ENCODE measurements at regions not wholly inside any gene's neighbourhood (a gene's known extent, or its start where the extent isn't known, plus 50 kb on each side); places are given as distances from the start of the nearest gene placed in this dataset.

DNA sequence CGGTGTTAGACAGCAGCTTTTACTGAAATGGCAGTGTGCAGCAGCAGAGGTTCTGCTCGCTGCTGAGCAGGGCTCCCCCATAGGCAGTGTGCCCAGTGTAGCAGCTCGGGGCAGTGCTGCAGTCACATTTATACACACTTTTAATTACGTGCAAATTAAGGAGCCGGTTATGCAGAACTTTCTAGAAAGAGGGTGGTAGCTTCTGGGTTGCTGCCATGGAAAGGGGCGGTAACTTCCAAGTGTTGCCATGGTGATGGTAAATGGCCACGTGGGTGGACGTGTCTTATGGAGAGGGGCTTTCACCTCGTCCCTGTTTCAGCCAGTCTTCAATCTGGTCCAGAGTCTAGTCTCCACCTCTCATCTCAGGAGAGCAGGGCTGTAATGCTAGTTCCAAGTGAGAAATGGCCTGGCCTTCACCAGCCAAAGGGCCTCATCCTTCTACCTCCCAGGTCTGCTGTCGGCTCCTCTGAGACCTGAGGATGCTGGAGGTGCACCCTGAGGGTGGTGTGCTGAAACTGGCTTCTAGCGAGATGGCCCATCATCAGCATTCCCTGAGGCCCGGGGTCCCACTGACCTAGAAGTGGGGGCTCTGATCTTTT lies 180.5 kb upstream of the PMEPA1 start:
- no peak for DNase-seq

GRCh38 chr20:57888591-57888990 lies 178.8 kb upstream of the PMEPA1 start:
- no peak for DNase-seq

- DNase-seq: no peak
Measured at GRCh38 chr20:57884956-57885355, 175.1 kb upstream of the PMEPA1 start.

GRCh38 chr20:57883761-57884160 lies 173.9 kb upstream of the PMEPA1 start:
- DNase-seq: no peak

DNA sequence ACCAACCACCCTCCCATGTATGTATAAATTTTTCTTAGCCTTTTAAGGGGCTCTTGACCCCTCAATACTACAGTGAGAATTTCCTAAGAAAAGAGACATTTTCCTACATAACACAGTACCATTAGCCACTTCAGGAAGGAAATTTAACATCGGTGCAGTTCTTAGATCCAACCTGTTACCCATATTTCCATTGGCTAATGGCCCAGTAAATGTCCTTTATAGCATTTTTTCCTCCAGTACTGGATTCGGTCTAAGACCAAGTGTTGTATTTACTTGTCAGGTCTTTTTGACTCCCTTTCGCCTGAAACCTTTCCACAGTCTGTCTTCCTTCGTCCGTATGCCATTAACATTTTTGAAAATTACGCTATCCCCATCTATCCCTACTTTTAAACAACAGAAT lies 173.4 kb upstream of the PMEPA1 start:
- DNase-seq: no peak

DNA sequence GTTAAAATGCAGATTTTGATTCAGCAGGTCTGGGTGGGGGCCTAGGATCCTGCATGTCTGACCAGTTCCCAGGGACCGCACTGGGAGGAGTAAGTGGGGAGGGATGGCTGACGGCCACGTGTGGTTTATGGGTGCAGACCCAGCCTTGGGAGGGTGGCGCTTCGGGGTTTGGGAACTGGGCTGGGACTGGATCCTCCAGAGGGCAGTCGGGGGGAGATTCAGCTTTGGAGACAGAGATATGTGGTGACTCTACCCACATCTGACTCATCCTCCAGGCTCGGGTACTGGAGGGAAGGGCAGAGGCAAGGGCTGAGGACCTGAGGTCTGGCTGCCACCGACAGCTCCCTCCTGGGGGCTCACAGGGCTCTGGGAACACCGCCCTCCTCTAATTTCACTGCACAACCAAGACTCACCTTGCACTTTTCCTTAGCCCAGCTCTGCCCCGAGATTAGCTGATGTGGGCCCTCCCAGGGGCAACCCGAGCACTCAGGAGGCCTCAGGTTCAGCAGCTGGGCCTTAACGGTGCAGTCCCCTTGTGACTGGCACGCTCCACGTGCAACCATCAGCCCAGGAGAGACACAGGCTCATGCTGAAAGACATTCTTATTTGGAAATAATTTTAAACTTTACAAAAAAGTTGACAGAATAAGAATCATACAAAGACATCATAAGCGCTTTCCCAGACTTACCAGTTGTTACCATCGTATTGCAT lies 172.8 kb upstream of the PMEPA1 start:
- no peak for DNase-seq

DNA sequence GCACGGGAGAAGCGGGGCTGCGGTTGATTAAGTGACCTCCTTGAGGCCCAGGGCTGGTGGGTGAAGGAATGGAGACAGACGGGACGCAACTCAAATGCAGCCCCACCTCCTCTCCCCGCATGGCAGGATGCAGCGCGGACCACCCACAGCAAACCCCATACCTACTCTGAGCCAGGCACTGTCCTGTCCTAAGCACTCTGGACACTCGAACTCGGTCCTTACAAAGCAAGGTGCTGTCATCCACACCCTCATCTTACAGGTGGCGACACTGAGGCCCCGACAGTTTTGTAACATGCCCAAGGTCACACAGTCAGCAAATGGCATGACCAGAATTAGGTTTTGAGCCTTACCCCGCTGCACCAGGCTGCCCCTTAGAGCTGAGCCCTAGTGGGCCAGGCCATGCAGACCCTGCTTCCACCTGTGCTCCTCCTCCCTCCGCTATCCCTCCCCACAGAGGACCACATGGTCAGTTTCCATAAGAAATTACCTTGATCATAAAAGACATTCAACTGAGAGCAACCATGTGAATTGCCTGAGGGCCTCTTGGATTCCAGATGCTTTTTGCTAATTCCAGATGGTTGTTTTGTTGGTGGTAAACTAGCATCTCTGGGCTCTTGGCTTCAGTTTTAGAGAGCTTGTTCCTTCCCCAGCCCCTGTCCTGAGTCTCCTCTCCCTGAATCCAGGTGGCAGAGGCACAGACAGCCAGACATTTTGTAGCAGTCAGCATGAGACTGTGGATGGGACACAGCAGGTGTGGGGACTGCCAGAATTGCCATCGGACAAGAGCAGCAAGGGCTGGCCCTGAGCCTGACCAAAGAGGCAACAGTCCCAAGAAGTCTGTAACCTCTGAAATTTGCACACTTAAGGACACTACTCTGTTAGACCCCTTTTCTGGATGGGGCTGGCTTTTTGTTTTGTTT lies 171.9 kb upstream of the PMEPA1 start:
- DNase-seq: no peak

GRCh38 chr20:57880571-57880892 lies 170.7 kb upstream of the PMEPA1 start:
- no peak for DNase-seq

DNA sequence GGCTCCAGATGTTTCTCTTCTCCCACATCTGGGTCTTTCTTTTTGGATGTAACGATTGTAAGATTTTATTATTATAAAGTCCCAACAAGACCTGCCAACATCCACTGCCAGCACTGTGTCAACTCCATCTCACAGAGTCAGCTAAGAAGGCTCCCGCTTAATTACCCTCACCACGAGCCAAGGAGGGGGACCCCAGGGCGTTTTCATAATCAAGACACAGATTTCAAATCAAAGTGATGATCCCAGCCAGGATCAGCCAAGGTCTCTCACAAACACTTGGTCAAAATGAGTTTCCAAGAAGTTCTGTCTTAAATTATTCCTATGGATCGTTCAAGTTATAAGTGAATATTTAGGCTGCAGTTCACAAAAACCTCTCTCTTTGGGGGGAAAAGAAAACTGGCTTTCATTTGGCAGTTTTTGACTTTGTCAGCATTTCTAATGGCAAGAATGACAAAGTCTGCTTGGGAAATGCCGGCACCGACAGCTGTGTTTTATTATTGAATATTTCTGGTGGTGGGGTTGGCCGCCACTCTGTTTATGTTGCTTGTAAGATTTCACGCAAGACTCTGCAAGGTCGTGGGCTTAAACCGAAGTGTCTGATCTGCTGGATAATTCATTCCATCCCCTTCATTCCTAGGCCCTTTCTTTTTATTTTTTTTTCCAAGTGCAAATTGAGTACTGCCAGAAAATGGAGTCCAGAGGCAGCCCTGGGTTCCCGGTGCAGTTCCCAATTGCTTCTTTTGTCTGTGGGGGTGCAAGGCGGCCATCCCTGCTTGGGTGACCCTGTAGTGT lies 170.2 kb upstream of the PMEPA1 start:
- DNase-seq: no peak

DNA sequence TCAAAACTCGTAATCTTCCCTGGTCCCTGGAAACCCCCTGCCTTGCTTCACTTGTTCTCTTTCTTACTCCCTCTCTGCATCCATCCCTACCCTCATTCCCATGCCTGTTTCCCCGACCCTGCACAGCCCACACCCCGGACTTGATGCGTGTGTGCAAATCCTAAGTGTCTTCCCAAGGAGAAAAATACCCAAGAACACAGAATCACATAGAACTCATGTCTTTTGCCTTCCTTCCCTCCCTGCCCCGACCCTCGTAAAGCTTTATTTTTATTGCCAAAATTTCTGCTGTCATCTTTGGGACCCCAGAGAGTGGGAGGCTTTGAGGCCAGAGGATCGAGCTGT lies 169.6 kb upstream of the PMEPA1 start:
- DNase-seq: no peak

GRCh38 chr20:57878786-57879424 lies 169.1 kb upstream of the PMEPA1 start:
- DNase-seq: no peak

- DNase-seq: no peak
Measured at GRCh38 chr20:57877995-57878394, 168.2 kb upstream of the PMEPA1 start.

- DNase-seq: no peak
Measured at GRCh38 chr20:57877131-57877824, 167.5 kb upstream of the PMEPA1 start.

GRCh38 chr20:57876163-57876562 lies 166.3 kb upstream of the PMEPA1 start:
- DNase-seq: no peak

DNA sequence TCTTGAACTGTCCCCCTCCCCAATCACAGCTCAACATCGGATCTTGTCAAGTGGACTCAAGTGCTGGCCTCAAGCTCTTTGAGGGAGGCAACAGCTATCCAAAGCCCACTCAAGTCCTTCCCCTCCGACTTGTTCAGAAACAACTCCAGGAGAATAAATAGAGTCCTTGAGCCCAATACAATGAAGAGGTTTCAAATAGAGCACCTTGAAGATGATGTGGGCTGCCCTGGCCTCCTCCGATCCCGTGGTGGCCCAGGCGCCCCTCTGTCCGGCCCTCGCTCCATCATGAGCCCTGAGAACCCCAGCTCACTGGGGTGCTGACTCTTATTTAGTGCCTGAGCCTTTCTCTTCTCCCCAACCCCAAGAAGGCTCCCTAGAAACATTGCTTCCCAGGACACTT lies 164.3 kb upstream of the PMEPA1 start:
- DNase-seq: no peak

DNA sequence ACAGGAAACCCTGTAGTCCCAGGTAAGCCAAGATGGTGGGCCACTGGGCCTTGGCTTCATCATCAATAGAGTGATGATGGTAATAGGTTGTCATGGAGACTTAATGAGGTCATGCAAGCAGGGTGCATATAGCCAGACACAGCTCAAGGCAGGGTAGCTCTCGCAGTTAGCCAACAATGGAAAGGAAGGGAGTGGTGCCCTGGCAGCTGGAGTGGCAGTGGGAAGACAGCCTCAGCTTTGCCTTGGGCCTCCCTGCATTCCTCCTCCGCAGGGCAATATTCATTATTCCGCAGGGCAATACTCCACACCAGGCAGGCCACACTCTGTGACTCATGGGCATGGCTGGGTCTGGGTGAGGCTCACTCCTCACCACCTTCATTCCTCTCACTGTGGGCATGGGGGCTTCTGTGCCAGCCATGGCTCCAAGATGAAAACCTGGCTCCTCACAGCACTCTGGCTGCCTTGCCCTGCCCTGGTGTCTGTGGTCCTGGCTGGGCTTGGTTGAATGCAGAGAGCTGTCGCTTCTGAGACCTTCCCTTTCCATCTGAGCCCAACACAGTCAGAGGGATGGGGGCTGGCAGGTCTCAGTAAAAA lies 163.1 kb upstream of the PMEPA1 start:
- DNase-seq: no peak

DNA sequence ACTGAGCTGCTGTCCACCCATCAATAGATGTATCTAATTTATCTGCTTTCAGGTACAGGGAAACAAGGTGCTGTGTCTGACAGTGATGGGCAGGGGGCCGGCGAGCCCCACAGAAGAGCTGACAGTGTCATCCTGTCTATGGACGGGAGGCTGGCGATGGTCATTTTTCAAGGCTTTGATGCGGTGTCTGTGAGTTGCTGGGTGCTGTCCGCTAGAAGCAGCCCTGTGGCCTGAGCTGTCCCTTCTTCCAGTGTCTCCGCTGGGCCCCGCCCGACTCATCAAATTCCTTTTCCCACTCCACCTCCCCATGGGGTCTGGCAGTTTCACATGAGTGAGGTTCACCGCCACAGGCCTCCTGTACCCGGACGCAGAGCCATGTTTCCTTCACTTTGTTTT lies 161.4 kb upstream of the PMEPA1 start:
- DNase-seq: no peak

DNA sequence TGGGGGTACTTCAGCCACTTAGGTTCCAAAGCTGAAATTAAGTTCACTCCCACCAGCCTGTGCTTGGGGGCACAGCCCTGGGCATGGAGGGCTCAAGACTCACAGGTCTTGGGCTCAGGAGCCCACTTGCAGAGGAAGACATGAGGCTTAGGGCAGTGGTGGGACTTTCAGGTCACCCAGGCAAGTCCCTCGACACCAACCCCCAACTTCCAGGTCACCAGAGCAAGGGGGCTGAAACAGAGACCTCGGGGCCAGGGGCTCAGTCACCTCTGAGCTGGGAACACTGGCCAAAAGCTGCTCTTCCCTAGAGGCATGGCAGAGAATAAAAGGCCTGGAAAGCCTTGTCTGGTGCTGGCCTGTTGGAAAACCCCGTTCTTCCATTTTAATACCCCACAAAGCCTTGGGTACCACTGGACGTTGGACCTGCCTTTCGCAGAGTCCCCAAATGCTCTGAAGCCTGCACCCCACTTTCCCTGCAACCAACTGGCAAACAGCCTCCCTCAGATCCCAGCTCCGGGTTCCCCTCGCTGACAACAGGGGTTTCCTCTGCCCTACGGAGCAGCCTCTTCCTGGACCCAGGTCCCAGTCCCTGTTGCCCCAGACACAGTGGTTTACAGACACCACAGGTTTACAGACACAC lies 160.9 kb upstream of the PMEPA1 start:
- DNase-seq: no peak

- DNase-seq: no peak
Measured at GRCh38 chr20:57869951-57870315, 160.1 kb upstream of the PMEPA1 start.

DNA sequence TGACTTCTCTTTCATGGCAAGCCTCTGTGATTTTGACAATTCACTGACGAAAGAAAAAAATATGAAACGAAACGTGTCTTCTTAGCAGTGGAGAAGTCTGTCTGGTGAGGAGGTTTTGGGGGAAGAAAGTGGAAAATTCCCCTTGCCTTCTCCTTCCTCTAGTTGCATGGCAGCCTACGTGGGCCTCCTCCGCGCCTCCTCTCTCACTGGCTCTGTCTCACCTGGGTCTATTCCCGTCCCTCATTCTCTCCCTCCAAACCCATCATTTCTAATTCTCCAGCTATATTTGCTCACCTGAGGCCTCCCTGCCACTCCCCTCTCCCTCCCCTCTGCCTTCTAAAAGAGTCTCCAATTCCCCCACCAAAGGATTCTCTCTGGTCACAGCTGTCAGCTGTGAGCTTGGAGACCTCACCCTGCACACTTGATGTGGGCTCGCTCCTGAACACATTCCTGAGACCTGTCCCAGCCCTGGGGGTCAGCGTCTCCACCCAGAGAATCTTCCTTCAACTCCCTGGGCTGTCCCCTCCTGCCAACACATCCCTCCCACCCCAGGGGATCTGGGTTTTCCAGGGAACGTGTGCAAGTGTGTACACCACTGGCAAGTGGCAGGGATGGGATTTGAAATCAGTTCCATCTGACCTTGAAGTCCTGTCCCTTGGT lies 159.6 kb upstream of the PMEPA1 start:
- DNase-seq: no peak

DNA sequence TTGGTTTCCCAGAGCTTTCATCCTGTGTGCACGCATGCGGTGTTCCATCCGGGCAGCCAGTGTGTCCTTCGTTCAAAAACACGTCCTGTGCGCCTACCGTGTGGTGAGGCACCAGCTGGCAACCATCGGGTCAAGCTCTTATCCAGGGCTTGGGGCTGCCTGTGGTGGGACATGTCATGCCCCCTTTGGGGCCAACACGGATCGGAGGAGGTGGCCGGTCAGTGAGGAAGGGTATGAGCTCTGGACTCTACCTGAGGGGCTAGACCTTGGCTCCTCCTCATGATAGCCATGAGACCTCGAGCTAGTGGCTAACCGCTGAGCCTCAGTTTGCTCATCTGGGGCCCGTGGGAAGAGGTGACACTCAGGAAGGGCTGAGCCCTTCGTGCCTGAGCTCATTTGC lies 158.5 kb upstream of the PMEPA1 start:
- no peak for DNase-seq
